Skeletal muscle satellite cell (primary cell): ENCODE measurements at regions not wholly inside any gene's neighbourhood (a gene's known extent, or its start where the extent isn't known, plus 50 kb on each side); places are given as distances from the start of the nearest gene placed in this dataset.

ENCODE experiments used
- H3K27me3 ChIP-seq: 2 replicates; pipeline ENCODE4 v1.7.0; 2013; ENCODE audit warnings: low read length; ENCODE audit not compliant: control insufficient read depth, insufficient read depth
- H3K36me3 ChIP-seq: 2 replicates; pipeline ENCODE4 v1.7.0; 2013; ENCODE audit warnings: mild to moderate bottlenecking, control low read depth, low read length; ENCODE audit not compliant: insufficient read depth
- H3K4me1 ChIP-seq: 2 replicates; pipeline ENCODE4 v1.7.0; 2013; ENCODE audit warnings: low read length; ENCODE audit not compliant: control insufficient read depth, insufficient read depth
- H3K4me2 ChIP-seq: 2 replicates; pipeline ENCODE4 v1.7.0; 2013; ENCODE audit warnings: mild to moderate bottlenecking, low read length
- H3K4me3 ChIP-seq: 2 replicates; pipeline ENCODE4 v1.7.0; 2013; ENCODE audit warnings: low read length
- H3K9ac ChIP-seq: 2 replicates; pipeline ENCODE4 v1.7.0; 2013; ENCODE audit warnings: mild to moderate bottlenecking, low read depth, low read length, moderate library complexity
- H3K9me3 ChIP-seq: replicated peaks from 2 replicates; pipeline ENCODE4 v1.7.0; 2013; ENCODE audit warnings: mild to moderate bottlenecking, control low read depth, low read length

- Histone ChIP-seq H3K9ac (no peak overlapping the region), H3K9me3 (no peaks in the 10 kb centered on the region), H3K4me3 (no peak overlapping the region), H3K36me3 (no peaks in the 10 kb centered on the region), H3K27me3 (no peaks in the 10 kb centered on the region), H3K4me2 (no peak overlapping the region), H3K4me1 (no peaks in the 10 kb centered on the region)
Measured at GRCh38 chr7:52877240-52877639, 158.2 kb upstream of the POM121L12 start.

DNA sequence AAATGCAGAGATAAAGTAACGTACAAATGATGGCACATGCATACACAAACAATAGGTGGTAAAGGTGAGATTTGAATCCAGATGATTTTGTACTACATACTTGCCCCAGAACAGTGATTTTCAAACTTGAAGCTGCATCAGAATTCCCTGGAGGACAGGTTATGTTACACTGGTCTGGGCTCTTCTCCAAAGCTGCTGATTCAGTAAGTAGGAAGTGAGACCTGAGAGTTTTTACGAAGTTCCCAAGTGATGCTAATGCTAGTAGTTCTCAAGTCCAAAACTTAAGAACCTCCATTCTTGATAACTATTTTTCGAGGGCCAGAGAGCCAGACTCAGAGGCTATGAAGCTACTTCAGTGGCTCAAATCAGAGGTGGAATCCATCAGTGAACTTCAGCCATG is 159.0 kb upstream of the POM121L12 start:
- Histone ChIP-seq H3K27me3 (no peaks in the 10 kb centered on the region), H3K4me3 (no peak overlapping the region), H3K4me2 (no peak overlapping the region), H3K4me1 (no peaks in the 10 kb centered on the region), H3K9me3 (no peaks in the 10 kb centered on the region), H3K36me3 (no peaks in the 10 kb centered on the region), H3K9ac (no peak overlapping the region)

- H3K4me3 ChIP-seq = no peak overlapping the region
- H3K9ac ChIP-seq = no peak overlapping the region
- H3K9me3 ChIP-seq = peaks cover 3% of the 10 kb centered on the region
- no peaks in the 10 kb centered on the region for H3K27me3 ChIP-seq
- no peak overlapping the region for H3K4me2 ChIP-seq
- H3K4me1 ChIP-seq = no peaks in the 10 kb centered on the region
- H3K36me3 ChIP-seq = no peaks in the 10 kb centered on the region
Measured at GRCh38 chr7:52863652-52864051, 171.8 kb upstream of the POM121L12 start.

GRCh38 chr7:52862321-52862720 is 173.1 kb upstream of the POM121L12 start:
- Histone ChIP-seq H3K4me3 (no peak overlapping the region), H3K27me3 (no peaks in the 10 kb centered on the region), H3K4me2 (no peak overlapping the region), H3K36me3 (no peaks in the 10 kb centered on the region), H3K9me3 (peaks cover 3% of the 10 kb centered on the region), H3K9ac (no peak overlapping the region), H3K4me1 (no peaks in the 10 kb centered on the region)

DNA sequence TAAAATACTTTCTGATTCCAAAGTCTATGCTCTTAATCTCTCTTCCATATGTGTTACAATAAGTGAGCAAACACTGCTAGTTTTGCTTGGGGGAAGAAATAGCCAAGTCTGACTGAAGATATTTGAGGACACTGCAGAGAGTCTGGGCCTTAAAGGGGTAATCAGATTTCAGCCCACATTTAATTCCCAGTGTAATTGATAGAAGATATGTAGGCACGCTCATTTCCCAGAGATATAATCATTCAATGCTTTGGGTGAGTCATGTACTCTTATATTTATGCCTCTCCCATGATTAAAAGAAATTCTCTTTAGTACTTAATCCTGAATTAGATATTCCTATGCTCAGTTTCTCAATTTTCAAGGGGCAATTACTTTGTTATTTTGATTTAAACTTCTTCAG is 178.1 kb upstream of the POM121L12 start:
- H3K9me3 ChIP-seq = no peaks in the 10 kb centered on the region
- H3K4me2 ChIP-seq = no peak overlapping the region

DNA sequence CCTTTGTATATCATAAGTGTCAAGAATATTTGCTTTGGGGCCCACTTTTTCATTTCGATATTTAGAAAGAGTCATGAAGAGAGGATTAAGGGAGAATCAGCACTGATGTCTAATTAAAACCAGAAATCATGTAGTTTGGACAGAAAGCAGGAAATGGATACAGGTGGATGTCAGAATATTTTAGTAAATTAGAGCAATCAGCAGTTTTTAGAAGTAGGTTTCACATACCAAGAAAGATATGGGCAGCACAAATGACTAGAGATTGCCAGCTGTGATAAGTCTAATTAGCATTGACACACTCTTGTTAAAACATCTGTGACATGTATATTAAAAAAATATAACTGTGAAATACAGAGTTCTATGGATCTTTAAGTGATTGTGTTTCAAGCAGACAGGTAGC is 180.8 kb upstream of the POM121L12 start:
- Histone ChIP-seq H3K27me3 (no peaks in the 10 kb centered on the region), H3K9ac (no peak overlapping the region), H3K36me3 (no peaks in the 10 kb centered on the region), H3K9me3 (no peaks in the 10 kb centered on the region), H3K4me2 (no peak overlapping the region), H3K4me3 (no peak overlapping the region), H3K4me1 (no peaks in the 10 kb centered on the region)

More for the DNA sequence above, 178.1 kb upstream of the POM121L12 start:
- no peaks in the 10 kb centered on the region for H3K4me1 ChIP-seq
- H3K36me3 ChIP-seq = no peaks in the 10 kb centered on the region
- H3K27me3 ChIP-seq = no peaks in the 10 kb centered on the region
- no peak overlapping the region for H3K4me3 ChIP-seq
- no peak overlapping the region for H3K9ac ChIP-seq

DNA sequence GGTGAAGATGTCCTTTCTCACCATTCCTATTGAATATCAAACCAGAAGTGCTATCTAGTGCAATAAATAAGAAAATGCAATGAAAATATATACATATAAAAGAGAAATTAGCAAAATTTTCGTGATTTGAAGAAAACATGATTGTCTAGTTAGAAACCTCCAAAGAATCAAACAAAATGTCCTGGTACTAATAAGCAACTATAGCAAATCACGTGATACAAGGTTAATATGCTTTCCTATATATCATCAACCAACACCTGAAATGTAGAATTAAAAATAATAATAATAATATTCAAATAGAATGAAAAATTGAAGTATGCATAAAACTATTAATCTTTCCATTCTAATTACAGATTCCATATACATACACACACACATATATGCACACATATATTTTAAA is 183.9 kb upstream of the POM121L12 start:
- H3K9ac ChIP-seq = no peak overlapping the region
- H3K4me3 ChIP-seq = no peak overlapping the region
- no peaks in the 10 kb centered on the region for H3K9me3 ChIP-seq
- H3K4me2 ChIP-seq = no peak overlapping the region
- H3K27me3 ChIP-seq = no peaks in the 10 kb centered on the region
- H3K4me1 ChIP-seq = no peaks in the 10 kb centered on the region
- no peaks in the 10 kb centered on the region for H3K36me3 ChIP-seq

GRCh38 chr7:52843436-52843835 is 192.0 kb upstream of the POM121L12 start:
- Histone ChIP-seq H3K9me3 (no peaks in the 10 kb centered on the region), H3K4me3 (no peak overlapping the region), H3K4me1 (no peaks in the 10 kb centered on the region), H3K9ac (no peak overlapping the region), H3K4me2 (no peak overlapping the region), H3K27me3 (no peaks in the 10 kb centered on the region), H3K36me3 (no peaks in the 10 kb centered on the region)

DNA sequence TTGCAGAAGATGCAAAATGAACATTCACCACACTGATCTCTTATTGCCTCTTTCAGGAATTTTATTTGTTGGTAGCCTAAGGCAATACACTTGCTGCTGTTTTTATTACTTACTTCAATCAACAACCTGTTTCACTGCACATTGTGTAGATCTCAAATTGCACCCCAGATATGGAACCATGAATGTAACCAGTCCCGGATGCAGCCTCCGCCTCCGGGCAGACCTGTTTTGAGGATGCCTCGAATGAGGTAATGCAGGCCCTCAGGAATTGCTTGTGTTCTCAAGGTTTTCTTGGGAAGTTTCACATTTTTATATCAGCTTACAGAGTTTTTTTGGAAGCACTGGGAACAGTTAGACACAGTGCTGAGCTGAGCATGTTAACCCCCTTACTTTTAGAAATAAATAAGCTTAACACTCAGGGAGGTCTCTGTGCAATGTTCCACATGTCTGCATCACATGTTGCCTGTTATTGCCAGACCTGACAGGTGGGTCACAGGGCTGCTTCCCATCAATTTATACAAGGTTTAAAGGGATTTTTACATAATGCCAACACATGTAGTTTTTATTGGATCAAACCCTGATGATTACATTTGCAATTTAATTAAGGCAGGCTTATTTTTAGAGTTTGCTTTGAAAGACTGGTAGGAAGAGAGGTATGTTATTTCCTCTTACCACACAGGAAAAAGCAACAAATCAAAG is 193.1 kb upstream of the POM121L12 start:
- Histone ChIP-seq H3K4me3 (no peak overlapping the region), H3K4me2 (no peak overlapping the region), H3K4me1 (no peaks in the 10 kb centered on the region), H3K36me3 (no peaks in the 10 kb centered on the region), H3K9ac (no peak overlapping the region), H3K27me3 (no peaks in the 10 kb centered on the region), H3K9me3 (no peaks in the 10 kb centered on the region)

GRCh38 chr7:52838981-52839411 is 196.4 kb upstream of the POM121L12 start:
- Histone ChIP-seq H3K36me3 (no peaks in the 10 kb centered on the region), H3K9ac (no peak overlapping the region), H3K9me3 (no peaks in the 10 kb centered on the region), H3K27me3 (no peaks in the 10 kb centered on the region), H3K4me2 (peak overlapping the region; percentile 38), H3K4me1 (no peaks in the 10 kb centered on the region), H3K4me3 (peak overlapping the region; percentile 34)

DNA sequence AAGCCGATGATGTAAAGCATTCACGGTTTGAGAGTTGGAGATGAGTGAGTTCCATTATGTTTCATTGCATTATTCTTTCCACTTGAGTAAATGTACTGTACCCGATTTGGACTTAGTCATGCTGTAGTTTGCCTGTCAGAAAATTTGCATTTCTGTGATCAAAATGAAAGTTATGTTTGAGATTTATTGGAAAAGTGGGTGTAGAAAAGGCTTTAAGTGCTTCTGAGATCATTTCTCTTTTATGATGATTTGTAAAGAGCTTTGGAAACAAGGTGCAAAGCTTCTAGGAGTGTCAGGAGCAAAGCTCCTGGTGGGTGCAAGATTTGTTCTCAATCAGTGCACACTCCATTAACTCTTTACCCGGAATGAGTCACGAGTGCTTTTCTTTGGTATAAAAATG is 204.1 kb upstream of the POM121L12 start:
- H3K4me1 ChIP-seq = no peaks in the 10 kb centered on the region
- H3K9me3 ChIP-seq = peaks cover 2% of the 10 kb centered on the region
- no peaks in the 10 kb centered on the region for H3K27me3 ChIP-seq
- H3K4me2 ChIP-seq = no peak overlapping the region
- no peaks in the 10 kb centered on the region for H3K36me3 ChIP-seq
- no peak overlapping the region for H3K4me3 ChIP-seq
- no peak overlapping the region for H3K9ac ChIP-seq

DNA sequence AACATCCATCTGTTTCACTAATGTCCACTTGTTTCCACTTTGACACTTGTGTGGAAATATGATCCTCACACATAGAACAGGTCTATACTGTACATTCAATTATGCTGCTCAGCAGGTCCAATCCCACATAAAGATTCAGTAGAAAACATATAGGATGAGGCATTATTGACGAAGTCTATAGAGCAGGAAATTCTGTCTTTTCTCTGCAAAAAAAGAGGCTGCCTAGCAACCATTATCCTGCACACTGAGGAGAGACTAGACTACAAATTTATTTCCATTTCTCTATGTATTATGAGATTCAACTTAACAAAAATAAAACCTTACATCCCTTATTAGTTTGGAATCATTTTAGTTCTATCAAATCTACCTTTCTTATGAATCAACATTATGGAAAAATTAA is 204.6 kb upstream of the POM121L12 start:
- Histone ChIP-seq H3K4me1 (no peaks in the 10 kb centered on the region), H3K9me3 (peaks cover 2% of the 10 kb centered on the region)

More for the DNA sequence above, 204.6 kb upstream of the POM121L12 start:
- H3K4me3 ChIP-seq = no peak overlapping the region
- no peak overlapping the region for H3K9ac ChIP-seq
- no peaks in the 10 kb centered on the region for H3K36me3 ChIP-seq
- no peaks in the 10 kb centered on the region for H3K27me3 ChIP-seq
- no peak overlapping the region for H3K4me2 ChIP-seq
